GM13977 (cell line): ENCODE measurements at regions not wholly inside any gene's neighbourhood (a gene's known extent, or its start where the extent isn't known, plus 50 kb on each side); places are given as distances from the start of the nearest gene placed in this dataset.

Source experiments
- DNase-seq: peaks from one replicate; pipeline ENCODE4 v3.0.0; 2012; ENCODE audit warnings: low spot score
- in situ Hi-C: fragments of 300-500 bp; cut with MboI; formaldehyde crosslinking; loops from one replicate; pipeline ENCODE4 v1.12.0; 2022; ENCODE audit warnings: low sequenced_read_pairs, low pct_unique_long_range_greater_than_20kb, mixed read lengths, inconsistent platforms; ENCODE audit not compliant: unreplicated experiment
- TF ChIP-seq, protein P1 (sequence below): IDR thresholded peaks from 2 replicates; pipeline ENCODE4 v1.5.1; 2012; ENCODE audit warnings: mild to moderate bottlenecking, control low read depth; ENCODE audit not compliant: insufficient read depth; ENCODE audit errors: extremely low read depth, missing control alignments

DNA sequence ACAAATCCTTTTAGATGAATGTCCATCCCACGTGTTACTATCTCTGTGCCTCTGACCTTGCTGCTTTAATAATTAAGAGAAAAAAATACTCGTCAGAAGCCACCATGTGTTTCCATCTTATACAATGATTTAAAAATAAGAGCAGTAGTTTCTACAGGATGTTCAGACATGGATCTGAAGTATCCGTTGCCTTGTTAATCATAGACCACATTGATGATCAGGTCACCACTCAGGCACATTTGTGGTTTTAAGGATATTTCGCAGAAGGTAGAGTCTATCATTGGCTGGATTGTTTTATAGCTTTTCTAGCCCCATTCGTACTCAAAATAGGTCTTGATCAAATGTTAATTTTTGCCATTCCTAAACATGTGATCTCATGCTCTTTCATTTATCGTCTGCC lies 710.0 kb upstream of the ARGLU1 start:
- in situ Hi-C loops = no loop called here
- DNase-seq = no peak
- TF ChIP-seq, protein P1, sequence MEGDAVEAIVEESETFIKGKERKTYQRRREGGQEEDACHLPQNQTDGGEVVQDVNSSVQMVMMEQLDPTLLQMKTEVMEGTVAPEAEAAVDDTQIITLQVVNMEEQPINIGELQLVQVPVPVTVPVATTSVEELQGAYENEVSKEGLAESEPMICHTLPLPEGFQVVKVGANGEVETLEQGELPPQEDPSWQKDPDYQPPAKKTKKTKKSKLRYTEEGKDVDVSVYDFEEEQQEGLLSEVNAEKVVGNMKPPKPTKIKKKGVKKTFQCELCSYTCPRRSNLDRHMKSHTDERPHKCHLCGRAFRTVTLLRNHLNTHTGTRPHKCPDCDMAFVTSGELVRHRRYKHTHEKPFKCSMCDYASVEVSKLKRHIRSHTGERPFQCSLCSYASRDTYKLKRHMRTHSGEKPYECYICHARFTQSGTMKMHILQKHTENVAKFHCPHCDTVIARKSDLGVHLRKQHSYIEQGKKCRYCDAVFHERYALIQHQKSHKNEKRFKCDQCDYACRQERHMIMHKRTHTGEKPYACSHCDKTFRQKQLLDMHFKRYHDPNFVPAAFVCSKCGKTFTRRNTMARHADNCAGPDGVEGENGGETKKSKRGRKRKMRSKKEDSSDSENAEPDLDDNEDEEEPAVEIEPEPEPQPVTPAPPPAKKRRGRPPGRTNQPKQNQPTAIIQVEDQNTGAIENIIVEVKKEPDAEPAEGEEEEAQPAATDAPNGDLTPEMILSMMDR = no peak

DNA sequence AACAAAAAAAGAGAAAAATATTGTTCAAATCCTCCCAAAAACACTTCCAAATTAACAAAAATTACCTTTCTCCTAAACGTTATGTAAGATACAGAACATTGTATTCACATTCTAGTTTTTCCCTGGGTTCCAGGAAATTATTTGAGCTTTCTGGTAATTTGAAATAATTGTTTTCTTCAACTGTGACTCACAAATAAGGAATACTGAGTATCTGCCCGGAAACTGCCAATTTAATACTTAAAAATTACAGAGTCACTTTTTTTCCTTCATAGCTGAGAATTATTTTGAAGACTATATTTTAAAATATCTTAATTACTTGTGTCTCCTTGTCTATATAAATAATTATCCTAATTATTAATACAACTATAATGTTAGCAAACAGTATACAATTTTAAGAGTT lies 709.0 kb upstream of the ARGLU1 start:
- DNase-seq = no peak
- TF ChIP-seq, protein P1 = no peak
- in situ Hi-C loops = no loop called here

DNA sequence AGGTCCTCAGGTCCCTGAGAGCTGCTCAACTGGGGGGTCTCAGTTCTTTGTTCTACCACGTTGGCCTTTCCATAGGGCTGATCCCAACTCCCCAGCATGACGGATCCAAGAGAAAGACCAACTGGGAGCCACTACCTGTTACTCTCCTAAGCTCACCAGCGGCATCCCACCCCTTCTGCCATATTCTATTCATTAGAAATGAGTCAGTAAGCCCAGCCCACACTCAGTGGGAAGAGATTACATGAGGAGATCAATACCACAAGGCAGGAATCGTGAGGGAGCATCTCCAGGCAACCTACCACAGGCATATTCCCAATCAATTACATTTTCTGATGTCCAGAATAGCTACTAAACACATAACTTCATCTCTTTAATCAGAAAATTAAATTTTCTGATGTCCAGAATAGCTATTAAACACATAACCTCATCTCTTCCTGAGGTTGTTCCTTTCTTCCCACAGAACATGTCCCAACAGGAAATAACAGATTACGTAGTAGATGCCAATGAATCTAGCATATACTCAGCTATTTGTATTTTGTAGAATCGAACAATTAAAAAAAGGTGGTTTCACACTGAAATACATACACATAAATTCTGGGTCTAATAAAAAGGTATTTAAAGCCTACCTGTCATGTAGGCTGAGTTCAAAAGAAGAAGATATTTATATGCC lies 708.1 kb upstream of the ARGLU1 start:
- in situ Hi-C loops = no loop called here
- no peak for DNase-seq
- TF ChIP-seq, protein P1 = no peak

DNA sequence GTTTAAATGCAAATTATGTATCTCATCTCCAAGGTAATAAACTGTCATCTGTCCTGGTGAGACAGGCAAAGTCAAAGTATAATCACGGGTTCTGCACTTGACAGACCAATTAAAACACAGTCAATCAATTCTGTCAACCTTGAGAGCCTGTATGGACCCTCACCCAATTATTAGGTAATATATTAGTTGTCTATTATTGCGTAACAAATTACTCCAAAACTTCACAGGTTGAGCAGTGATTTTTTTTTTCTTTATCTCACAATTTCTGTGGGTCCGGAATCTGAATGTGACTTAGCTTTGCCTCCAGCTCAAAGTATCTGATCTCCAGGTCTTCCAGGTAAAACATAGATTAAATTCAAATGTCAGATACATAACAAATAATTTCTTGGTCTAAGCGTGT lies 707.4 kb upstream of the ARGLU1 start:
- TF ChIP-seq, protein P1 = no peak
- in situ Hi-C loops = no loop called here
- no peak for DNase-seq

DNA sequence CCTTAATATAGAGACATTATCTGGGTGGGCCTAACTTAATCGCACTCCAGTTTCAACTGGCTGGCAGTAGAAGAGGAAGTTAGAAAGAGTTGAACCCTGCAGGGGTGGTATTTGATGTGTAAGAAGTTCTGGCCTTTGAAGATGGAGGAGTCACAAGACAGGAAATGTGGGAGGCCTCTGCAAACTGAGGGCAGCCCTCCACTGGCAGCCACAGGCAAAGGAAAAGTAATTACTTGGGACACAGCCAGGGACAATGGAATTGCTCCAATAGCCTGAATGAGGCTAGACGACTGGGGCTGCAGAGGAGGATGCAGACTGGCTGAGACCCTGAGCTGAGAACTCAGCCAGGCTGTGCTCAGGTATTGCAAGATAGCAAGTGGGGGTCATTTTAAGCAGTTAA lies 703.3 kb upstream of the ARGLU1 start:
- in situ Hi-C loops = no loop called here
- TF ChIP-seq, protein P1 = no peak
- DNase-seq = no peak

DNA sequence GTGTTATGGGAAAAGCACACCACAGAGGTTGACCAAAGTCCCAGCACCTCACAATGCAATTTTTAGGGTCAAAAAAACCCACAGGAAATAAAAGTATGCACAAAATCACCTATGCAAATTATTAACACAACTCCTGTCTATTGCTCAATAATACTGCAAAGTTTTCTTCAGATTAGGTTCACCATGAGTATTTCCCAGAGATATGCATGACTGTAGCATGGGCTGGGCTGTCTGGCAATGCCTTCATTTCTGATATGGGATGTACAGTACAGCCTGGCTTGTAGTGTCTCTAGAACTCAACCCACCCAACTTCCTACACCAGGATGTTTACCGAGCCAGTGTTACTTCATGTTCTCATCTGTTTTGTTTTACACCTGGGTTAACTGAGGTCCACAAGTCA lies 698.7 kb upstream of the ARGLU1 start:
- DNase-seq = no peak
- in situ Hi-C loops = no loop called here
- TF ChIP-seq, protein P1 = no peak

DNA sequence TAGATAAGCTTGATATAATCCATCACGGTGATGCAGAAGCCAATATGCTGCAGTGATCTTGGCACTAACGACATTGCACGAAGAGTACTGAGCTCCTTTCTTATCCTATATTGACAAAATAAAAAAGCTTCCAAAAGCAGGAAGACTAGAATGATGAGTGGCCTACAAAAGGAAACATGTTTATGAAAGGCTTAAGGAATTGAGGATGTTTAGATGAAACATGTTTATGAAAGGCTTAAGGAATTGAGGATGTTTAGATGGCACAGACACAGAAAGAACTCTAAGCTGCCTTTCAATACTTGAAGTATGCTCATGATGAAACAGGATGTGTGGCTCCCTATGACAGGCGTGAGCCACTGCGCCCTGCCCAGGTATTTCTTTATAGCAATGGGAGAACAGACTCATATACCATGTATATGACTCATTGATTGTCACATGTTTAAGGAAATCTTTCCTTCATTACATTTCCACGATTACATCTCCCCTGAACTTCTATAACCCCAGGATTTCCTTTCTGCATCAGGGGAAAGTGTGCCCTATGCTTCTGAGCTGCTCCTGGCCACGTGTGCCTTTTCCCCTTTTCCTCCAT lies 690.8 kb upstream of the ARGLU1 start:
- in situ Hi-C loops = no loop called here
- DNase-seq = no peak
- TF ChIP-seq, protein P1 = no peak
